ENCODE measurements at regions not wholly inside any gene's neighbourhood (a gene's known extent, or its start where the extent isn't known, plus 50 kb on each side); places are given as distances from the start of the nearest gene placed in this dataset.
"Not testable (repeated sequence)": the region's sequence is repeated elsewhere in the genome, so short reads cannot be mapped to it uniquely, and the experiment has no call there.

DNA sequence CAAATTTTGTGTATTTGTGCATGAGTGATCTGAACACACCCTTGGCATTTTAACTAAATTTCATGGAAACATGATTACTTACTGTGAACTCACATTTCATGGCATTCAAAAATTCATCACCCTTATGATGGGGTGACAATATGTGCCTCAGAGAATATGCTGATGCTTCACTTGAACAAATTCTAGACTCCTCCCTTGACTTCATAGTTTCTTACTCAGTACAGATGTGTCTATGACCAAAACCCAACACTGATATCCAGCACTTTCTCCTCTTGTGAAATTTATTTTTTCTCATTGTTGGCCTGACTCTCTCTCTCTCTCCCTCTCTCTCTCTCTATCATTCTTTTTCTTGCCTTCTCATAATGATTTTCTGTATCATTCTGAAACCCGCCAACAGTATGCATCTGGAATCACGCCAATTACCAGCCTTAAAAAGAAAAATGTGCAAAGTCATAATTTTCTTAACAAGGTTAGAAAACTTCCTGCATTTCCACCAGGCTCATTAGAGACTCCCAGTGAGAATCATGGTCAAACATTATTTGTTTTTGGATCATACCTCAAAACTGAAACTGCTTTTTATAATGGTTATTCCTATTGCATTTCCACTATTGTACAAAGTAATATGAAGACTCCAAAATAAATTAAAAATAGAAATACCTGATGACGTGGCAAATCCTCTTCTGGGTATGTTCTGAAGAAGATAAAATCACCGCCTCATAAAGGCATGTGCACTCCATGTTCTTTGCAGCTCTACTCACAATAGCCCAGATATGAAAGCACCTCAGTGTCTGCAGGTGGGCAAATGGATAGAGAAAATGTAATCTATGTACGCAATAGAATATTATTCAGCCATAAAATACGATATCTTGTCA is 722.2 kb downstream of the TMEM121 start:
- Histone ChIP-seq H3K9me3 (ENCODE audit: control insufficient read depth in 4 of 4, low read length in 3 of 4) (no peaks in the 10 kb centered on the region), H3K36me3 (ENCODE audit: control insufficient read depth in 4 of 4, insufficient read depth in 3 of 4, low read depth in 1 of 4, low read length in 3 of 4) (no peaks in the 10 kb centered on the region), H3K27me3 (ENCODE audit: control insufficient read depth in 4 of 4, insufficient read depth in 4 of 4, low read length in 3 of 4) (peaks cover 0 to 10% (median 0%) of the 10 kb centered on the region in 4 donors), H3K9ac (ENCODE audit: low read depth in 1 of 2, low read length in 2 of 2) (no peak overlapping the region), H3K4me1 (ENCODE audit: control insufficient read depth in 4 of 4, insufficient read depth in 4 of 4, low read length in 3 of 4) (no peaks in the 10 kb centered on the region), H3K4me3 (ENCODE audit: low read depth in 1 of 3, low read length in 3 of 3) (no peak overlapping the region), H3K27ac (ENCODE audit: low read depth in 1 of 2, low read length in 2 of 2) (no peak overlapping the region)
- no peak for DNase-seq (ENCODE audit: low spot score)
- 29% methylated on average over 6 of the region's 6 CpGs for WGBS
- no peak for TF ChIP-seq RAD21 (IDR thresholded peaks at IDR 0.05)
- TF ChIP-seq JUND (IDR thresholded peaks at IDR 0.05) = no peak

DNA sequence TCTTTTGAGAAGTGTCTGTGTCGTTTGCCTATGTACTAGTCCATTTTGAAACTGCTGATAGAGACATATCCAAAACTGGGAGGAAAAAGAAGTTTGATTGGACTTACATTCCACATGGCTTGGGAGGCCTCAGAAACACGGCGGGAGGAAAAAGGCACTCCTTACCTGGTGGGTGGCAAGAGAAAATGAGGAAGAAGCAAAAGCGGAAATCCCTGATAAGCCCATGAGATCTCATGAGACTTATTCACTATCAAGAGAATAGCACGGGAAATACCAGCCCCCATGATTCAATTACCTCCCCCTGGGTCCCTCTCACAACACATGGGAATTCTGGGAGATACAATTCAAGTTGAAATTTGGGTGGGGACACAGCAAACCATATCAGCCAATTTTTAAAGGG is 727.6 kb downstream of the TMEM121 start:
- WGBS = 43% methylated on average over 5 of the region's 5 CpGs
- H3K4me1 ChIP-seq (ENCODE audit: control insufficient read depth in 4 of 4, insufficient read depth in 4 of 4, low read length in 3 of 4); H3K9me3 ChIP-seq (ENCODE audit: control insufficient read depth in 4 of 4, low read length in 3 of 4); H3K27me3 ChIP-seq (ENCODE audit: control insufficient read depth in 4 of 4, insufficient read depth in 4 of 4, low read length in 3 of 4); H3K36me3 ChIP-seq (ENCODE audit: control insufficient read depth in 4 of 4, insufficient read depth in 3 of 4, low read depth in 1 of 4, low read length in 3 of 4); DNase-seq (ENCODE audit: low spot score); H3K9ac ChIP-seq (ENCODE audit: low read depth in 1 of 2, low read length in 2 of 2); H3K4me3 ChIP-seq (ENCODE audit: low read depth in 1 of 3, low read length in 3 of 3); H3K27ac ChIP-seq (ENCODE audit: low read depth in 1 of 2, low read length in 2 of 2): not testable (repeated sequence)

DNA sequence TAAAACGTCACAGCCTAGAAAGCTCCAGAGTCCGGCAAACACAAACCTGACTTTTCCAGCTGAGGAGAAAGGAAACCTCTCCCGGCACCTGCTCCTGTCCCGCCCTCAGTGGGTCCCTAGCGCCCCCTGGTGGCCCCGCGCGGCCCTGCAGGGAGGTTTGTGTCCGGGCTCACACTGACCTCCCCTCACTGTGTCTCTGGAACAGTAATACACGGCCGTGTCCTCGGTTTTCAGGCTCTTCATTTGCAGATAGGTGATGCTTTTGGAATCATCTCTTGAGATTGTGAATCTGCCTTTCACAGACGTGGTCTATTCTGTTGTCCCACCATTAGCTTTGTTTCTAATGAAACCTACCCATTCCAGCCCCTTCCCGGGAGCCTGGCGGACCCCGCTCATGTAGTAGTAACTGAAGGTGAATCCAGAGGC is 731.2 kb downstream of the TMEM121 start:
- not testable (repeated sequence) for H3K36me3 ChIP-seq (ENCODE audit: control insufficient read depth in 4 of 4, insufficient read depth in 3 of 4, low read depth in 1 of 4, low read length in 3 of 4); H3K4me1 ChIP-seq (ENCODE audit: control insufficient read depth in 4 of 4, insufficient read depth in 4 of 4, low read length in 3 of 4); H3K9me3 ChIP-seq (ENCODE audit: control insufficient read depth in 4 of 4, low read length in 3 of 4); H3K27ac ChIP-seq (ENCODE audit: low read depth in 1 of 2, low read length in 2 of 2); H3K9ac ChIP-seq (ENCODE audit: low read depth in 1 of 2, low read length in 2 of 2); H3K4me3 ChIP-seq (ENCODE audit: low read depth in 1 of 3, low read length in 3 of 3)
- H3K27me3 ChIP-seq (ENCODE audit: control insufficient read depth in 4 of 4, insufficient read depth in 4 of 4, low read length in 3 of 4) = peaks cover 0 to 11% (median 2%) of the 10 kb centered on the region in 4 donors
- 40% methylated on average over 16 of the region's 16 CpGs for WGBS
- DNase-seq (ENCODE audit: low spot score) = peak; percentile 60
- TF ChIP-seq RAD21 (IDR thresholded peaks at IDR 0.05) = peak in 1 of 2 donors; percentile 23
- TF ChIP-seq, protein P1, sequence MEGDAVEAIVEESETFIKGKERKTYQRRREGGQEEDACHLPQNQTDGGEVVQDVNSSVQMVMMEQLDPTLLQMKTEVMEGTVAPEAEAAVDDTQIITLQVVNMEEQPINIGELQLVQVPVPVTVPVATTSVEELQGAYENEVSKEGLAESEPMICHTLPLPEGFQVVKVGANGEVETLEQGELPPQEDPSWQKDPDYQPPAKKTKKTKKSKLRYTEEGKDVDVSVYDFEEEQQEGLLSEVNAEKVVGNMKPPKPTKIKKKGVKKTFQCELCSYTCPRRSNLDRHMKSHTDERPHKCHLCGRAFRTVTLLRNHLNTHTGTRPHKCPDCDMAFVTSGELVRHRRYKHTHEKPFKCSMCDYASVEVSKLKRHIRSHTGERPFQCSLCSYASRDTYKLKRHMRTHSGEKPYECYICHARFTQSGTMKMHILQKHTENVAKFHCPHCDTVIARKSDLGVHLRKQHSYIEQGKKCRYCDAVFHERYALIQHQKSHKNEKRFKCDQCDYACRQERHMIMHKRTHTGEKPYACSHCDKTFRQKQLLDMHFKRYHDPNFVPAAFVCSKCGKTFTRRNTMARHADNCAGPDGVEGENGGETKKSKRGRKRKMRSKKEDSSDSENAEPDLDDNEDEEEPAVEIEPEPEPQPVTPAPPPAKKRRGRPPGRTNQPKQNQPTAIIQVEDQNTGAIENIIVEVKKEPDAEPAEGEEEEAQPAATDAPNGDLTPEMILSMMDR (IDR thresholded peaks at IDR 0.05; ENCODE audit: low read depth, low read length, missing input control) = peak; percentile 40

DNA sequence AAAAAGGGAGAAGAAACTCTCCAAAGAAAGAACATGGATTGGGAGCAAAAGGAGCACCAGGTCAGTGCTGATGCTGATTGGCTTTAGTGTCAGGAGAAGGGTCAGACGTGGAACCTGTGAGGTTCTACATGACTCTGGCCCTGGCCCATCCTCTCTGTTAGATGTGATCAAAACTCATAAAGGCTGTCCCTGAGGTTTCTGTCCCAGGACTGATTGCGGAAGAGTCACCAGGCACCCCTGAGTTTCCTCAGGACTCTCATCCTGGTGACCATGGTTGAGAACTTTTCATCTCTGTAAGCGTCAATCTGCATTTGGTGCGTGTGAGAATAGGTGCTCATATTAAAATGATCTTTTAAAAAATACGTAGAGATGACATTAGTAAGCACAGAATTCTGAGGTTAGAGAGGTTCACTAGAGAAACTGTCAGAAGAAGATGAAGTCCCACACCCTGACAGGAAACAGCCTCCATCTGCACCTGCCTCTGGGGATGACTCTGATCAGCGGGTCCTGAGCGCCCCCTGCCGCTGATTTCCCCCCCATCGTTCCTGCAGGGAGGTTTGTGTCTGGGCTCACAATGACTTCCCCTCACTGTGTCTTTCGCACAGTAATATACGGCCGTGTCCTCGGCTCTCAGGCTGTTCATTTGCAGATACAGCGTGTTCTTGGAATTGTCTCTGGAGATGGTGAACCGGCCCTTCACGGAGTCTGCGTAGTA is 741.8 kb downstream of the TMEM121 start:
- Histone ChIP-seq H3K4me1 (ENCODE audit: control insufficient read depth in 4 of 4, insufficient read depth in 4 of 4, low read length in 3 of 4) (no peaks in the 10 kb centered on the region), H3K27ac (ENCODE audit: low read depth in 1 of 2, low read length in 2 of 2) (no peak overlapping the region), H3K36me3 (ENCODE audit: control insufficient read depth in 4 of 4, insufficient read depth in 3 of 4, low read depth in 1 of 4, low read length in 3 of 4) (no peaks in the 10 kb centered on the region), H3K9ac (ENCODE audit: low read depth in 1 of 2, low read length in 2 of 2) (no peak overlapping the region), H3K27me3 (ENCODE audit: control insufficient read depth in 4 of 4, insufficient read depth in 4 of 4, low read length in 3 of 4) (peaks cover 0 to 26% (median 7%) of the 10 kb centered on the region in 4 donors), H3K9me3 (ENCODE audit: control insufficient read depth in 4 of 4, low read length in 3 of 4) (peaks cover 0 to 6% (median 0%) of the 10 kb centered on the region in 4 donors), H3K4me3 (ENCODE audit: low read depth in 1 of 3, low read length in 3 of 3) (no peak overlapping the region)
- peak; percentile 49 for DNase-seq (ENCODE audit: low spot score)
- TF ChIP-seq RXRA (IDR thresholded peaks at IDR 0.05) = no peak
- no peak for TF ChIP-seq NR2F2 (IDR thresholded peaks at IDR 0.05)
- TF ChIP-seq TAF1 (conservative IDR thresholded peaks at IDR 0.05) = no peak
- no peak for TF ChIP-seq HNF4A (conservative IDR thresholded peaks at IDR 0.05)
- TF ChIP-seq, protein P2, sequence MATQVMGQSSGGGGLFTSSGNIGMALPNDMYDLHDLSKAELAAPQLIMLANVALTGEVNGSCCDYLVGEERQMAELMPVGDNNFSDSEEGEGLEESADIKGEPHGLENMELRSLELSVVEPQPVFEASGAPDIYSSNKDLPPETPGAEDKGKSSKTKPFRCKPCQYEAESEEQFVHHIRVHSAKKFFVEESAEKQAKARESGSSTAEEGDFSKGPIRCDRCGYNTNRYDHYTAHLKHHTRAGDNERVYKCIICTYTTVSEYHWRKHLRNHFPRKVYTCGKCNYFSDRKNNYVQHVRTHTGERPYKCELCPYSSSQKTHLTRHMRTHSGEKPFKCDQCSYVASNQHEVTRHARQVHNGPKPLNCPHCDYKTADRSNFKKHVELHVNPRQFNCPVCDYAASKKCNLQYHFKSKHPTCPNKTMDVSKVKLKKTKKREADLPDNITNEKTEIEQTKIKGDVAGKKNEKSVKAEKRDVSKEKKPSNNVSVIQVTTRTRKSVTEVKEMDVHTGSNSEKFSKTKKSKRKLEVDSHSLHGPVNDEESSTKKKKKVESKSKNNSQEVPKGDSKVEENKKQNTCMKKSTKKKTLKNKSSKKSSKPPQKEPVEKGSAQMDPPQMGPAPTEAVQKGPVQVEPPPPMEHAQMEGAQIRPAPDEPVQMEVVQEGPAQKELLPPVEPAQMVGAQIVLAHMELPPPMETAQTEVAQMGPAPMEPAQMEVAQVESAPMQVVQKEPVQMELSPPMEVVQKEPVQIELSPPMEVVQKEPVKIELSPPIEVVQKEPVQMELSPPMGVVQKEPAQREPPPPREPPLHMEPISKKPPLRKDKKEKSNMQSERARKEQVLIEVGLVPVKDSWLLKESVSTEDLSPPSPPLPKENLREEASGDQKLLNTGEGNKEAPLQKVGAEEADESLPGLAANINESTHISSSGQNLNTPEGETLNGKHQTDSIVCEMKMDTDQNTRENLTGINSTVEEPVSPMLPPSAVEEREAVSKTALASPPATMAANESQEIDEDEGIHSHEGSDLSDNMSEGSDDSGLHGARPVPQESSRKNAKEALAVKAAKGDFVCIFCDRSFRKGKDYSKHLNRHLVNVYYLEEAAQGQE (IDR thresholded peaks at IDR 0.05) = no peak
- TF ChIP-seq FOXA1 (IDR thresholded peaks at IDR 0.05) = no peak
- TF ChIP-seq RAD21 (IDR thresholded peaks at IDR 0.05) = no peak
- 48% methylated on average over 17 of the region's 17 CpGs for WGBS
